Liver (tissue), 8 donors: ENCODE measurements at regions not wholly inside any gene's neighbourhood (a gene's known extent, or its start where the extent isn't known, plus 50 kb on each side); places are given as distances from the start of the nearest gene placed in this dataset.

Experiments
- DNase-seq: peaks from one replicate; pipeline ENCODE4 v3.0.0-alpha.2; 2017; ENCODE audit warnings: low spot score
- H3K27ac ChIP-seq, 2 donors: one replicate each; pipeline ENCODE4 v1.7.0; 2013; ENCODE audit warnings: inconsistent platforms in 2 of 2, low read length in 2 of 2, control low read depth in 1 of 2, low read depth in 1 of 2, mild to moderate bottlenecking in 1 of 2
- H3K27me3 ChIP-seq, 4 donors: one replicate each; pipeline versions ENCODE4 v1.6.1 to v1.7.0; 2013; ENCODE audit warnings: low read length in 3 of 4, inconsistent platforms in 1 of 4, mild to moderate bottlenecking in 1 of 4, moderate library complexity in 1 of 4; ENCODE audit not compliant: control insufficient read depth in 4 of 4, insufficient read depth in 4 of 4
- H3K36me3 ChIP-seq, 4 donors: one replicate each; pipeline versions ENCODE4 v1.6.1 to v1.7.0; 2013; ENCODE audit warnings: low read length in 3 of 4, mild to moderate bottlenecking in 3 of 4, low read depth in 1 of 4, moderate library complexity in 1 of 4; ENCODE audit not compliant: control insufficient read depth in 4 of 4, insufficient read depth in 3 of 4
- H3K4me1 ChIP-seq, 4 donors: one replicate each; pipeline versions ENCODE4 v1.6.1 to v1.7.0; 2013; ENCODE audit warnings: low read length in 3 of 4, mild to moderate bottlenecking in 3 of 4, moderate library complexity in 1 of 4; ENCODE audit not compliant: control insufficient read depth in 4 of 4, insufficient read depth in 4 of 4
- H3K4me3 ChIP-seq, 3 donors: one replicate each; pipeline versions ENCODE4 v1.6.1 to v1.7.0; 2013; ENCODE audit warnings: low read length in 3 of 3, control low read depth in 1 of 3, low read depth in 1 of 3, mild to moderate bottlenecking in 1 of 3
- H3K9ac ChIP-seq, 2 donors: one replicate each; pipeline ENCODE4 v1.7.0; 2013; ENCODE audit warnings: low read length in 2 of 2, mild to moderate bottlenecking in 2 of 2, moderate library complexity in 2 of 2, control low read depth in 1 of 2, low read depth in 1 of 2
- H3K9me3 ChIP-seq, 4 donors: one replicate each; pipeline versions ENCODE4 v1.6.1 to v1.7.0; 2013; ENCODE audit warnings: low read length in 3 of 4; ENCODE audit not compliant: control insufficient read depth in 4 of 4
- ATF3 ChIP-seq: IDR thresholded peaks from 2 replicates; pipeline ENCODE4 v1.6.1; 2016; ENCODE audit warnings: antibody characterized with exemption
- EGR1 ChIP-seq, 2 donors: IDR thresholded peaks; 2 replicates each; pipeline ENCODE4 v1.6.1; 2016 to 2018; ENCODE audit warnings: antibody characterized with exemption in 2 of 2, low read depth in 2 of 2
- FOXA1 ChIP-seq: IDR thresholded peaks from 2 replicates; pipeline ENCODE4 v1.6.1; 2016; ENCODE audit warnings: antibody characterized with exemption
- FOXA2 ChIP-seq: IDR thresholded peaks from 2 replicates; pipeline ENCODE4 v1.6.1; 2016; ENCODE audit warnings: antibody characterized with exemption
- GABPA ChIP-seq, 2 donors: IDR thresholded peaks in 1 of 2; conservative IDR thresholded peaks in 1 of 2; 2 replicates each; pipeline ENCODE4 v1.6.1; 2016; ENCODE audit warnings: antibody characterized with exemption in 2 of 2, mild to moderate bottlenecking in 1 of 2, moderate library complexity in 1 of 2
- HNF4A ChIP-seq, 2 donors: conservative IDR thresholded peaks; 2 replicates each; pipeline ENCODE4 v1.6.1; 2016; ENCODE audit warnings: antibody characterized with exemption in 2 of 2, mild to moderate bottlenecking in 2 of 2
- HNF4G ChIP-seq: IDR thresholded peaks from 2 replicates; pipeline ENCODE4 v1.6.1; 2016; ENCODE audit warnings: antibody characterized with exemption
- JUND ChIP-seq, 2 donors: IDR thresholded peaks; 2 replicates each; pipeline ENCODE4 v1.6.1; 2016; ENCODE audit warnings: antibody characterized with exemption in 2 of 2
- NR2F2 ChIP-seq: IDR thresholded peaks from 2 replicates; pipeline ENCODE4 v1.6.1; 2016; ENCODE audit warnings: antibody characterized with exemption
- RAD21 ChIP-seq, 2 donors: IDR thresholded peaks; 2 replicates each; pipeline ENCODE4 v1.6.1; 2016; ENCODE audit warnings: antibody characterized with exemption in 2 of 2, mild to moderate bottlenecking in 2 of 2
- REST ChIP-seq: IDR thresholded peaks from 2 replicates; pipeline ENCODE4 v1.6.1; 2016; ENCODE audit warnings: antibody characterized with exemption, mild to moderate bottlenecking
- RXRA ChIP-seq, 2 donors: IDR thresholded peaks; 2 replicates each; pipeline ENCODE4 v1.6.1; 2017 to 2018; ENCODE audit warnings: antibody characterized with exemption in 2 of 2, mild to moderate bottlenecking in 1 of 2
- SP1 ChIP-seq: IDR thresholded peaks from 2 replicates; pipeline ENCODE4 v1.6.1; 2018; ENCODE audit warnings: antibody characterized with exemption, mild to moderate bottlenecking
- TAF1 ChIP-seq: conservative IDR thresholded peaks from 2 replicates; pipeline ENCODE4 v1.6.1; 2016; ENCODE audit warnings: antibody characterized with exemption, mild to moderate bottlenecking
- YY1 ChIP-seq: IDR thresholded peaks from 2 replicates; pipeline ENCODE4 v1.6.1; 2016; ENCODE audit warnings: antibody characterized with exemption, mild to moderate bottlenecking
- WGBS: extraction: QIAGEN DNeasy Blood & Tissue Kit; methylation state at CpG from one replicate; pipeline ENCODE4 v1.1.7; 2013; 5-methylcytosine and 5-hydroxymethylcytosine counted together
- TF ChIP-seq, protein P1 (sequence below): IDR thresholded peaks from 2 replicates; pipeline ENCODE4 v1.6.1; 2016; ENCODE audit warnings: antibody characterized with exemption
- TF ChIP-seq, protein P2 (sequence below): fragments of 150-350 bp; IDR thresholded peaks from 2 replicates; pipeline ENCODE4 v1.5.1; 2017; ENCODE audit warnings: improper control_type of control experiment, low read depth, low read length; ENCODE audit not compliant: missing input control
- TF ChIP-seq, protein P3 (sequence below): IDR thresholded peaks from 2 replicates; pipeline ENCODE4 v1.6.1; 2016; ENCODE audit warnings: antibody characterized with exemption
- donor health status: healthy.
- donor health status: healthy.
- donor health status: healthy.
- donor health status: healthy.
- donor health status: healthy.

- TF ChIP-seq EGR1 (IDR thresholded peaks at IDR 0.05; ENCODE audit: low read depth in 2 of 2) (no peak), SP1 (no peak), RAD21 (IDR thresholded peaks at IDR 0.05) (no peak), HNF4G (no peak), RXRA (IDR thresholded peaks at IDR 0.05) (no peak), TAF1 (no peak), FOXA2 (no peak), ATF3 (no peak), JUND (IDR thresholded peaks at IDR 0.05) (no peak), REST (no peak), HNF4A (conservative IDR thresholded peaks at IDR 0.05) (no peak), GABPA (IDR thresholded peaks at IDR 0.05 in 1 of 2, conservative IDR thresholded peaks at IDR 0.05 in 1 of 2) (no peak), YY1 (no peak), NR2F2 (no peak), FOXA1 (no peak)
- TF ChIP-seq, protein P1, sequence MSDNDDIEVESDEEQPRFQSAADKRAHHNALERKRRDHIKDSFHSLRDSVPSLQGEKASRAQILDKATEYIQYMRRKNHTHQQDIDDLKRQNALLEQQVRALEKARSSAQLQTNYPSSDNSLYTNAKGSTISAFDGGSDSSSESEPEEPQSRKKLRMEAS: no peak
- TF ChIP-seq, protein P2, sequence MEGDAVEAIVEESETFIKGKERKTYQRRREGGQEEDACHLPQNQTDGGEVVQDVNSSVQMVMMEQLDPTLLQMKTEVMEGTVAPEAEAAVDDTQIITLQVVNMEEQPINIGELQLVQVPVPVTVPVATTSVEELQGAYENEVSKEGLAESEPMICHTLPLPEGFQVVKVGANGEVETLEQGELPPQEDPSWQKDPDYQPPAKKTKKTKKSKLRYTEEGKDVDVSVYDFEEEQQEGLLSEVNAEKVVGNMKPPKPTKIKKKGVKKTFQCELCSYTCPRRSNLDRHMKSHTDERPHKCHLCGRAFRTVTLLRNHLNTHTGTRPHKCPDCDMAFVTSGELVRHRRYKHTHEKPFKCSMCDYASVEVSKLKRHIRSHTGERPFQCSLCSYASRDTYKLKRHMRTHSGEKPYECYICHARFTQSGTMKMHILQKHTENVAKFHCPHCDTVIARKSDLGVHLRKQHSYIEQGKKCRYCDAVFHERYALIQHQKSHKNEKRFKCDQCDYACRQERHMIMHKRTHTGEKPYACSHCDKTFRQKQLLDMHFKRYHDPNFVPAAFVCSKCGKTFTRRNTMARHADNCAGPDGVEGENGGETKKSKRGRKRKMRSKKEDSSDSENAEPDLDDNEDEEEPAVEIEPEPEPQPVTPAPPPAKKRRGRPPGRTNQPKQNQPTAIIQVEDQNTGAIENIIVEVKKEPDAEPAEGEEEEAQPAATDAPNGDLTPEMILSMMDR: no peak
- TF ChIP-seq, protein P3, sequence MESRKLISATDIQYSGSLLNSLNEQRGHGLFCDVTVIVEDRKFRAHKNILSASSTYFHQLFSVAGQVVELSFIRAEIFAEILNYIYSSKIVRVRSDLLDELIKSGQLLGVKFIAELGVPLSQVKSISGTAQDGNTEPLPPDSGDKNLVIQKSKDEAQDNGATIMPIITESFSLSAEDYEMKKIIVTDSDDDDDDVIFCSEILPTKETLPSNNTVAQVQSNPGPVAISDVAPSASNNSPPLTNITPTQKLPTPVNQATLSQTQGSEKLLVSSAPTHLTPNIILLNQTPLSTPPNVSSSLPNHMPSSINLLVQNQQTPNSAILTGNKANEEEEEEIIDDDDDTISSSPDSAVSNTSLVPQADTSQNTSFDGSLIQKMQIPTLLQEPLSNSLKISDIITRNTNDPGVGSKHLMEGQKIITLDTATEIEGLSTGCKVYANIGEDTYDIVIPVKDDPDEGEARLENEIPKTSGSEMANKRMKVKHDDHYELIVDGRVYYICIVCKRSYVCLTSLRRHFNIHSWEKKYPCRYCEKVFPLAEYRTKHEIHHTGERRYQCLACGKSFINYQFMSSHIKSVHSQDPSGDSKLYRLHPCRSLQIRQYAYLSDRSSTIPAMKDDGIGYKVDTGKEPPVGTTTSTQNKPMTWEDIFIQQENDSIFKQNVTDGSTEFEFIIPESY: no peak
- Histone ChIP-seq H3K9me3 (peaks cover 0 to 6% (median 4%) of the 10 kb centered on the region in 4 donors), H3K36me3 (no peaks in the 10 kb centered on the region), H3K27me3 (no peaks in the 10 kb centered on the region), H3K4me3 (no peak overlapping the region), H3K27ac (no peak overlapping the region), H3K9ac (no peak overlapping the region), H3K4me1 (no peaks in the 10 kb centered on the region)
- no peak for DNase-seq
- WGBS: 74% methylated on average over 2 of the region's 2 CpGs
Measured at GRCh38 chr4:178316211-178316610, 874.0 kb upstream of the AGA start.
